IMR-90 (cell line): ENCODE measurements at regions not wholly inside any gene's neighbourhood (a gene's known extent, or its start where the extent isn't known, plus 50 kb on each side); places are given as distances from the start of the nearest gene placed in this dataset.

Experiments used
- CTCF ChIP-seq: conservative IDR thresholded peaks from 2 replicates; pipeline ENCODE4 v1.5.1; 2012; ENCODE audit warnings: mild to moderate bottlenecking, low read depth, low read length, improper control_type of control experiment
- RCOR1 ChIP-seq: IDR thresholded peaks from 2 replicates; pipeline ENCODE4 v1.6.1; 2012; ENCODE audit warnings: mild to moderate bottlenecking, low read length, improper control_type of control experiment; ENCODE audit not compliant: insufficient replicate concordance
- SMC3 ChIP-seq: fragments of 150-350 bp; IDR thresholded peaks from 2 replicates; pipeline ENCODE4 v1.6.1; 2016; ENCODE audit warnings: low read depth, mild to moderate bottlenecking, antibody characterized with exemption, low read length, moderate library complexity

GRCh38 chr6:170085475-170086401, 205.1 kb downstream of the DLL1 start:
- no peak for TF ChIP-seq CTCF
- TF ChIP-seq RCOR1, result no peak
- TF ChIP-seq SMC3, result no peak
